Umbilical cord (tissue), 1 donor: ENCODE measurements at regions not wholly inside any gene's neighbourhood (a gene's known extent, or its start where the extent isn't known, plus 50 kb on each side); places are given as distances from the start of the nearest gene placed in this dataset.
"Not testable (repeated sequence)": the region's sequence is repeated elsewhere in the genome, so short reads cannot be mapped to it uniquely, and the experiment has no call there.

Experiments used
- DNase-seq: peaks from one replicate; pipeline ENCODE4 v3.0.0-alpha.2; 2015; ENCODE audit warnings: low spot score

GRCh38 chrX:65971151-65971550, 68.7 kb downstream of the VSIG4 start:
- no peak for DNase-seq

GRCh38 chrX:65967159-65967558, 72.7 kb downstream of the VSIG4 start:
- not testable (repeated sequence) for DNase-seq

- no peak for DNase-seq
These were observed 78.2 kb downstream of the VSIG4 start for GRCh38 chrX:65961714-65962113.

GRCh38 chrX:65948103-65948502, 91.8 kb downstream of the VSIG4 start:
- no peak for DNase-seq

GRCh38 chrX:65941775-65942174, 98.1 kb downstream of the VSIG4 start:
- no peak for DNase-seq

GRCh38 chrX:65933085-65933589, 106.7 kb downstream of the VSIG4 start:
- no peak for DNase-seq

- DNase-seq, result no peak
These were observed 107.5 kb downstream of the VSIG4 start for GRCh38 chrX:65932173-65933084.

GRCh38 chrX:65928522-65928921, 111.4 kb downstream of the VSIG4 start:
- DNase-seq, result no peak

GRCh38 chrX:65927386-65927785, 112.5 kb downstream of the VSIG4 start:
- not testable (repeated sequence) for DNase-seq

- DNase-seq, result no peak
These were observed 113.5 kb downstream of the VSIG4 start for GRCh38 chrX:65926095-65927019.

- DNase-seq, result no peak
These were observed 114.3 kb downstream of the VSIG4 start for GRCh38 chrX:65925592-65925991.

- DNase-seq, result no peak
These were observed 114.9 kb downstream of the VSIG4 start for GRCh38 chrX:65925005-65925404.

GRCh38 chrX:65921363-65921762, 118.5 kb downstream of the VSIG4 start:
- DNase-seq, result no peak

- DNase-seq, result no peak
These were observed 119.3 kb downstream of the VSIG4 start for GRCh38 chrX:65920620-65921019.

- DNase-seq, result no peak
These were observed 129.0 kb downstream of the VSIG4 start for GRCh38 chrX:65910899-65911298.

- no peak for DNase-seq
These were observed 136.1 kb downstream of the VSIG4 start for GRCh38 chrX:65903750-65904149.

- no peak for DNase-seq
These were observed 137.9 kb downstream of the VSIG4 start for GRCh38 chrX:65902011-65902410.

- no peak for DNase-seq
These were observed 138.7 kb downstream of the VSIG4 start for GRCh38 chrX:65900850-65901844.

- DNase-seq, result no peak
These were observed 145.7 kb downstream of the VSIG4 start for GRCh38 chrX:65894133-65894532.

- DNase-seq, result not testable (repeated sequence)
These were observed 148.1 kb downstream of the VSIG4 start for GRCh38 chrX:65891817-65892216.

GRCh38 chrX:65888150-65888549, 151.7 kb downstream of the VSIG4 start:
- DNase-seq, result not testable (repeated sequence)
